IMR-90 (cell line): ENCODE measurements at regions not wholly inside any gene's neighbourhood (a gene's known extent, or its start where the extent isn't known, plus 50 kb on each side); places are given as distances from the start of the nearest gene placed in this dataset.

ENCODE experiments used
- ATAC-seq: fragments of 200-7000 bp; cut with Tn5 transposase; 2 replicates; pipeline ENCODE4 v1.9.1; 2020; ENCODE audit warnings: low read depth, mild to moderate bottlenecking, moderate library complexity
- BruUV-seq: library from RNA; stranded (reverse); fragments of 400-500 nt; replicated peaks from 2 replicates; lab custom pipeline; 2021; lab: Mats Ljungman, UMichigan
- CTCF ChIA-PET: fragments of 300-600 bp; formaldehyde crosslinking; extraction: SDS; loops from one replicate; lab custom pipeline; 2021; ENCODE audit warnings: antibody characterized with exemption; lab: Yijun Ruan, JAX
- POLR2A ChIA-PET: fragments of 300-600 bp; sonication (Branson Sonifier 250); formaldehyde crosslinking; loops from one replicate; lab custom pipeline; 2022; ENCODE audit warnings: antibody characterized with exemption; ENCODE audit not compliant: unreplicated experiment; lab: Charles Lee
- DNase-seq: peaks from one replicate; pipeline ENCODE4 v3.0.0; 2013
- H2AFZ ChIP-seq: replicated peaks from 2 replicates; pipeline ENCODE3; 2013; ENCODE audit warnings: low read length, mild to moderate bottlenecking; ENCODE audit not compliant: poor library complexity
- H2AK5ac ChIP-seq: 2 replicates; pipeline ENCODE4 v1.6.1; 2013; ENCODE audit warnings: low read depth, low read length, inconsistent platforms
- H2AK9ac ChIP-seq: replicated peaks from 2 replicates; pipeline ENCODE3; 2013; ENCODE audit warnings: mild to moderate bottlenecking, low read depth, low read length, moderate library complexity; ENCODE audit not compliant: poor library complexity
- H2BK120ac ChIP-seq: 2 replicates; pipeline ENCODE4 v1.6.1; 2013; ENCODE audit warnings: low read depth, low read length, inconsistent platforms
- H2BK15ac ChIP-seq: 3 replicates; pipeline ENCODE4 v1.6.1; 2013; ENCODE audit warnings: low read depth, low read length, inconsistent platforms
- H2BK20ac ChIP-seq: 2 replicates; pipeline ENCODE4 v1.6.1; 2013; ENCODE audit warnings: low read depth, mild to moderate bottlenecking, inconsistent platforms, low read length, moderate library complexity
- H2BK5ac ChIP-seq: 2 replicates; pipeline ENCODE4 v1.6.1; 2013; ENCODE audit warnings: mild to moderate bottlenecking, low read depth, low read length, inconsistent platforms; ENCODE audit not compliant: poor library complexity, severe bottlenecking
- H3K14ac ChIP-seq: replicated peaks from 2 replicates; pipeline ENCODE4 v1.6.1; 2013; ENCODE audit warnings: low read depth, low read length, inconsistent platforms
- H3K18ac ChIP-seq: 2 replicates; pipeline ENCODE4 v1.6.1; 2013; ENCODE audit warnings: low read depth, low read length, control low read depth
- H3K23ac ChIP-seq: 2 replicates; pipeline ENCODE4 v1.6.1; 2013; ENCODE audit warnings: low read depth, low read length, inconsistent platforms
- H3K27ac ChIP-seq: 2 replicates; pipeline ENCODE4 v1.5.1; 2013; ENCODE audit warnings: mild to moderate bottlenecking, control low read depth, low read length; ENCODE audit not compliant: insufficient read depth
- H3K27me3 ChIP-seq: 2 replicates; pipeline ENCODE4 v1.6.1; 2013; ENCODE audit warnings: low read length; ENCODE audit not compliant: control insufficient read depth, insufficient read depth
- H3K36me3 ChIP-seq: 2 replicates; pipeline ENCODE4 v1.6.1; 2013; ENCODE audit warnings: low read length, mixed read lengths; ENCODE audit not compliant: control insufficient read depth, insufficient read depth
- H3K4ac ChIP-seq: 2 replicates; pipeline ENCODE4 v1.6.1; 2013; ENCODE audit warnings: low read depth, low read length, inconsistent platforms
- H3K4me1 ChIP-seq: 2 replicates; pipeline ENCODE4 v1.6.1; 2013; ENCODE audit warnings: low read length, mixed read lengths; ENCODE audit not compliant: control insufficient read depth, insufficient read depth
- H3K4me2 ChIP-seq: 2 replicates; pipeline ENCODE4 v1.6.1; 2013; ENCODE audit warnings: low read depth, mild to moderate bottlenecking, control low read depth, low read length, moderate library complexity
- H3K4me3 ChIP-seq: 2 replicates; pipeline ENCODE4 v1.5.1; 2013; ENCODE audit warnings: low read depth, mild to moderate bottlenecking, control low read depth, low read length, moderate library complexity; ENCODE audit not compliant: insufficient read depth
- H3K56ac ChIP-seq: 2 replicates; pipeline ENCODE4 v1.6.1; 2013; ENCODE audit warnings: low read length, inconsistent platforms; ENCODE audit not compliant: insufficient read depth; ENCODE audit errors: extremely low read depth
- H3K79me1 ChIP-seq, 2 experiments: 2 replicates each; pipeline ENCODE4 v1.6.1; 2013; ENCODE audit warnings: low read length in 2 of 2, inconsistent platforms in 1 of 2, low read depth in 1 of 2
- H3K9ac ChIP-seq: 2 replicates; pipeline ENCODE4 v1.6.1; 2013; ENCODE audit warnings: low read depth, low read length, control low read depth
- H3K9me1 ChIP-seq: 2 replicates; pipeline ENCODE4 v1.6.1; 2013; ENCODE audit warnings: low read length, inconsistent platforms; ENCODE audit not compliant: insufficient read depth
- H3K9me3 ChIP-seq: 2 replicates; pipeline ENCODE4 v1.6.1; 2013; ENCODE audit warnings: low read length; ENCODE audit not compliant: control insufficient read depth, insufficient read depth
- H4K20me1 ChIP-seq: 2 replicates; pipeline ENCODE4 v1.6.1; 2013; ENCODE audit warnings: low read length, inconsistent platforms; ENCODE audit not compliant: insufficient read depth
- H4K5ac ChIP-seq: 2 replicates; pipeline ENCODE4 v1.6.1; 2013; ENCODE audit warnings: mild to moderate bottlenecking, low read depth, low read length, control low read depth
- H4K8ac ChIP-seq, 2 experiments: 2 replicates each; pipeline ENCODE4 v1.6.1; 2013; ENCODE audit warnings: low read depth in 2 of 2, low read length in 2 of 2, control low read depth in 1 of 2, inconsistent platforms in 1 of 2
- H4K91ac ChIP-seq: 2 replicates; pipeline ENCODE4 v1.6.1; 2013; ENCODE audit warnings: low read depth, low read length, inconsistent platforms; ENCODE audit not compliant: insufficient read depth
- BHLHE40 ChIP-seq: fragments of 150-350 bp; IDR thresholded peaks from 2 replicates; pipeline ENCODE4 v1.6.1; 2016; ENCODE audit warnings: mild to moderate bottlenecking, low read depth, low read length
- CEBPB ChIP-seq: IDR thresholded peaks from 2 replicates; pipeline ENCODE4 v1.6.1; 2012; ENCODE audit warnings: low read depth, low read length, improper control_type of control experiment
- CHD1 ChIP-seq: IDR thresholded peaks from 2 replicates; pipeline ENCODE4 v1.6.1; 2012; ENCODE audit warnings: low read depth, low read length, improper control_type of control experiment
- CTCF ChIP-seq: conservative IDR thresholded peaks from 2 replicates; pipeline ENCODE4 v1.5.1; 2012; ENCODE audit warnings: mild to moderate bottlenecking, low read depth, low read length, improper control_type of control experiment
- FOS ChIP-seq: fragments of 150-350 bp; IDR thresholded peaks from 2 replicates; pipeline ENCODE4 v1.6.1; 2016; ENCODE audit warnings: low read depth, low read length
- MAFK ChIP-seq: IDR thresholded peaks from 2 replicates; pipeline ENCODE4 v1.6.1; 2012; ENCODE audit warnings: low read depth, low read length, improper control_type of control experiment
- MAZ ChIP-seq: IDR thresholded peaks from 2 replicates; pipeline ENCODE4 v1.6.1; 2012; ENCODE audit warnings: low read depth, mild to moderate bottlenecking, low read length, improper control_type of control experiment, moderate library complexity, borderline replicate concordance
- MXI1 ChIP-seq: IDR thresholded peaks from 2 replicates; pipeline ENCODE4 v1.6.1; 2012; ENCODE audit warnings: low read depth, mild to moderate bottlenecking, low read length, moderate library complexity, borderline replicate concordance
- NFE2L2 ChIP-seq: fragments of 150-350 bp; IDR thresholded peaks from 2 replicates; pipeline ENCODE4 v1.6.1; 2016; ENCODE audit warnings: low read depth, mild to moderate bottlenecking, low read length
- POLR2A ChIP-seq: IDR thresholded peaks from 2 replicates; pipeline ENCODE4 v1.6.1; 2012; ENCODE audit warnings: mild to moderate bottlenecking, low read depth, low read length
- RAD21 ChIP-seq: IDR thresholded peaks from 2 replicates; pipeline ENCODE4 v1.6.1; 2012; ENCODE audit warnings: low read length, improper control_type of control experiment
- RCOR1 ChIP-seq: IDR thresholded peaks from 2 replicates; pipeline ENCODE4 v1.6.1; 2012; ENCODE audit warnings: mild to moderate bottlenecking, low read length, improper control_type of control experiment; ENCODE audit not compliant: insufficient replicate concordance
- RFX5 ChIP-seq: IDR thresholded peaks from 2 replicates; pipeline ENCODE4 v1.8.0; 2012; ENCODE audit warnings: low read depth, mild to moderate bottlenecking, low read length, moderate library complexity
- SMC3 ChIP-seq: fragments of 150-350 bp; IDR thresholded peaks from 2 replicates; pipeline ENCODE4 v1.6.1; 2016; ENCODE audit warnings: low read depth, mild to moderate bottlenecking, antibody characterized with exemption, low read length, moderate library complexity
- WGBS, 2 experiments: methylation state at CpG; one replicate each; pipeline versions ENCODE4 v1.1.5 to v1.1.7; 2013; ENCODE audit warnings: missing lambda C conversion rate in 2 of 2; ENCODE audit not compliant: insufficient read length in 1 of 2; ENCODE audit errors: extremely low coverage in 2 of 2; 5-methylcytosine and 5-hydroxymethylcytosine counted together
- dilution Hi-C: fragments of 300-500 bp; cut with HindIII; formaldehyde crosslinking; loops from one replicate; pipeline ENCODE4 v1.14.3; 2018; ENCODE audit warnings: low sequenced_read_pairs; ENCODE audit not compliant: unreplicated experiment
- in situ Hi-C: fragments of 300-500 bp; cut with MboI; formaldehyde crosslinking; loops from 3 replicates; pipeline ENCODE4 v1.14.3; 2019; ENCODE audit warnings: low sequenced_read_pairs, inconsistent platforms, mixed read lengths
- intact Hi-C: fragments of 100-400 bp; cut with micrococcal nuclease; formaldehyde crosslinking; loops from 2 replicates; pipeline ENCODE4 v1.10.0; 2022
- TF ChIP-seq, protein P1 (sequence below): fragments of 150-350 bp; IDR thresholded peaks from 2 replicates; pipeline ENCODE4 v1.6.1; 2016; ENCODE audit warnings: low read depth, mild to moderate bottlenecking, low read length, moderate library complexity, borderline replicate concordance
- TF ChIP-seq, protein P2 (sequence below): fragments of 150-350 bp; IDR thresholded peaks from 2 replicates; pipeline ENCODE4 v1.6.1; 2017; ENCODE audit warnings: mild to moderate bottlenecking, antibody characterized with exemption, low read length, low read depth

DNA sequence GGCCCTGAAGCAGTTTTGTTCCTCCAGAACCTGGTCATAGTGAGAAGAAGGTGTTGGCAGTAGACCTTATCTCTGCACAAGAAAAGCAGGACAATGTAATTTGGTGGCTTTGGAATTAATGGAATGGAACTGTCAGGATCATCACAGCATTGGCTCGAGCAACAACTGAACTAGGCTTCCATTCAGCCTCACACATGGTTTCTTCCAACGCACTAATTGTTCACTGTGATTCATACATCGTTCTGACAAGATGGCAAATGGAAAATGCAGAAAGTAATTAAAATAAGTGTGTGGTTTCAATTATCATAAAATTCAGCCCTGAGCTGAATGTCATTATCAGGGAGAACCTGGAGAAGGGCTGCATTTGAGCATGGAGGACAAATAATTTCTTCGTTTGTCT is 80.6 kb downstream of the MFSD1 start:
- ChIA-PET CTCF (no interaction called here), POLR2A (no interaction called here)
- Histone ChIP-seq H3K4me1 (no peaks in the 10 kb centered on the region), H3K9me3 (no peaks in the 10 kb centered on the region), H2BK20ac (no peak overlapping the region), H4K8ac (no peak overlapping the region), H2BK15ac (no peak overlapping the region), H3K27ac (no peak overlapping the region), H4K20me1 (no peaks in the 10 kb centered on the region), H2AK9ac (no peak overlapping the region), H3K14ac (no peak overlapping the region), H3K36me3 (no peaks in the 10 kb centered on the region), H3K27me3 (no peaks in the 10 kb centered on the region), H3K4me2 (no peak overlapping the region), H2AK5ac (no peak overlapping the region), H4K91ac (no peak overlapping the region), H2BK120ac (no peak overlapping the region), H2AFZ (no peak overlapping the region), H3K9ac (no peak overlapping the region), H3K18ac (no peak overlapping the region), H3K9me1 (no peaks in the 10 kb centered on the region), H2BK5ac (no peak overlapping the region), H4K5ac (no peak overlapping the region), H3K56ac (no peak overlapping the region), H3K4me3 (no peak overlapping the region), H3K4ac (no peak overlapping the region), H3K23ac (no peak overlapping the region), H3K79me1 (no peaks in the 10 kb centered on the region)
- no CpG with 5 or more reads among the region's 4 CpGs for WGBS, 2 experiments
- no peak for DNase-seq
- in situ Hi-C loops: no loop called here
- BruUV-seq: no TSS peak
- intact Hi-C loops: no loop called here
- dilution Hi-C loops: no loop called here
- ATAC-seq: no peak
- no peak for TF ChIP-seq POLR2A
- no peak for TF ChIP-seq RCOR1
- TF ChIP-seq FOS: no peak
- TF ChIP-seq RFX5: no peak
- no peak for TF ChIP-seq CHD1
- no peak for TF ChIP-seq RAD21
- TF ChIP-seq MXI1: no peak
- TF ChIP-seq NFE2L2: no peak
- TF ChIP-seq, protein P1, sequence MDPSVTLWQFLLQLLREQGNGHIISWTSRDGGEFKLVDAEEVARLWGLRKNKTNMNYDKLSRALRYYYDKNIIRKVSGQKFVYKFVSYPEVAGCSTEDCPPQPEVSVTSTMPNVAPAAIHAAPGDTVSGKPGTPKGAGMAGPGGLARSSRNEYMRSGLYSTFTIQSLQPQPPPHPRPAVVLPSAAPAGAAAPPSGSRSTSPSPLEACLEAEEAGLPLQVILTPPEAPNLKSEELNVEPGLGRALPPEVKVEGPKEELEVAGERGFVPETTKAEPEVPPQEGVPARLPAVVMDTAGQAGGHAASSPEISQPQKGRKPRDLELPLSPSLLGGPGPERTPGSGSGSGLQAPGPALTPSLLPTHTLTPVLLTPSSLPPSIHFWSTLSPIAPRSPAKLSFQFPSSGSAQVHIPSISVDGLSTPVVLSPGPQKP: no peak
- TF ChIP-seq MAZ: no peak
- TF ChIP-seq CEBPB: no peak
- no peak for TF ChIP-seq SMC3
- no peak for TF ChIP-seq MAFK
- no peak for TF ChIP-seq CTCF
- no peak for TF ChIP-seq BHLHE40
- TF ChIP-seq, protein P2, sequence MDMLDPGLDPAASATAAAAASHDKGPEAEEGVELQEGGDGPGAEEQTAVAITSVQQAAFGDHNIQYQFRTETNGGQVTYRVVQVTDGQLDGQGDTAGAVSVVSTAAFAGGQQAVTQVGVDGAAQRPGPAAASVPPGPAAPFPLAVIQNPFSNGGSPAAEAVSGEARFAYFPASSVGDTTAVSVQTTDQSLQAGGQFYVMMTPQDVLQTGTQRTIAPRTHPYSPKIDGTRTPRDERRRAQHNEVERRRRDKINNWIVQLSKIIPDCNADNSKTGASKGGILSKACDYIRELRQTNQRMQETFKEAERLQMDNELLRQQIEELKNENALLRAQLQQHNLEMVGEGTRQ: no peak
